GM21825 (cell line): ENCODE measurements at regions not wholly inside any gene's neighbourhood (a gene's known extent, or its start where the extent isn't known, plus 50 kb on each side); places are given as distances from the start of the nearest gene placed in this dataset.

Source experiments
- ATAC-seq: cut with Tn5 transposase; IDR thresholded peaks from one replicate; pipeline ENCODE4 v1.9.1; 2021; ENCODE audit warnings: mild to moderate bottlenecking, moderate library complexity; ENCODE audit not compliant: unreplicated experiment

GRCh38 chr11:129270446-129270845, 78.3 kb upstream of the ARHGAP32 start:
- ATAC-seq = no peak

GRCh38 chr11:129268371-129268770, 76.2 kb upstream of the ARHGAP32 start:
- no peak for ATAC-seq

- ATAC-seq = no peak
These were observed 75.6 kb upstream of the ARHGAP32 start for GRCh38 chr11:129267716-129268115.

GRCh38 chr11:129266536-129266935, 74.4 kb upstream of the ARHGAP32 start:
- ATAC-seq = no peak

GRCh38 chr11:129265125-129265788, 73.1 kb upstream of the ARHGAP32 start:
- no peak for ATAC-seq

DNA sequence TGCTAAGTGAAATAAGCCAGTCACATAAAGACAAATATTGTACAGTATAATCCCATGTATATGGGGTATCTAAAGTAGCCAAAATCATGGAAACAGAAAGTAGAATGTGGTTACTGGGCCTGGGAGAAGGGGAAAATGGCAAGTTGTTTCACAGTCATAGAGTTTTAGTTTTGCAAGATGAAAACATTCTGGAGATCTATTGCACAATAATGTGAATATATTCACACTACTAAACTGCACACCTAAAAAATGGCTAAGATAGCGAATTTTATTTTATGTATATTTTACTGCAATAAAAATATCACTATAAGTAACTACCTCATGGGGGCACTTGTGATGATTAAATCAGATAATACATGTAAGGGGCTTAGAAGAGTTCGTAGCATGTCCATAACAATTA, 72.0 kb upstream of the ARHGAP32 start:
- no peak for ATAC-seq

DNA sequence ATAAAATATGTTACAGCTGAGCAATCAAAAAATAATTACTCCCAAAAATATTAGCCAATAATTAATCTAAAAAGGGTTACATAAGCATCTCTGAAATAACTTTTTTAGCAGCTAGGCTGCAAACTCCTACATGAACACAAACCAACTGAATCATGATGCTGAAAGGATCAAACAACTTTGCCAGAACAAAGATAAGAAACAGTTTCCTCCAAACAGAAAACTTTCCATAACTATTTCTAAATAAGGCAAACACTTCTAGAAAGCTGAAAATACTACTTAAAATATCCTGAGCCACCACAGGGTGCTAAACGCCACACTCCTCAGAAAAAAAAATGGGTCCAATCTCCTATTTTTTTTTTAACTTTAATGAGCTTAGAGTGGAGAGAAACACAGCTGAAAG, 68.6 kb upstream of the ARHGAP32 start:
- no peak for ATAC-seq

DNA sequence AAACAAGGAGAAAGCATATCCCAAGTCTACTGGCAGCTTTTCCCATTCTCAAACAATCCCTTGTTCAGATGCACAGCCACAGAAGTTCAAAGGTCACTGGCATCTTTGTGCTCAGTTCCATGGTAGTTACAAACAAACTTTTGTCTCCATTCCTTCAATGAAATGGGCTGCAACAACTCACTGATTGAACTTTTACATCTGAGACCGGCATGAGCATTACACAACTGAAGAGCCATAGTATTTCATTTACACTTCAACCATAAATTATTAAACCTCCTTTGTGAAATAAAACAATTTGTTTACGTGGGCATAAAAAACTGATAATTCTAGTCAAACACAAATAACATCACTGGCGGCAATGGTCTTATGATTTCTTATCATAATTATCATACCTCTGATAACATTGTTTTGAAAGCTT, 67.8 kb upstream of the ARHGAP32 start:
- ATAC-seq = no peak

DNA sequence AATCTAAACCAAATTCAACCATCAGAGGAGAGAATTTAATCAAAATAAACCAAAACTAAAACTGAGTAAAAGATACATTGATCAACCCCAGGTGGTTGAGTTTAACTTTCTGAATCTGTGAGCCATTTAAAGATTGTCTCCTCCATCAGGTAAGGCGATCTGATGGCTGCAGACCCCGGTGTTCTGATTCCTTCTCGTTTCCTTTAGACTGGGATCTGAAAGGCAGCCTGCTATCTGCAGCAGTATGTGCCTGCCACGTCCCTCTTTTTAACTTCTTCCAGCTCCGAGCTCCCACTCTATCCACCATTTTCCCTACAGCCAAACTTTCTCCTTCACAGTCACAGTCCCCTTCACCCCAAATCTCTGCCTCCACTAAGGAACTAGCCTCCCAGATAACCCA, 66.1 kb upstream of the ARHGAP32 start:
- no peak for ATAC-seq

- ATAC-seq = no peak
These were observed 65.4 kb upstream of the ARHGAP32 start for GRCh38 chr11:129257512-129257911.

DNA sequence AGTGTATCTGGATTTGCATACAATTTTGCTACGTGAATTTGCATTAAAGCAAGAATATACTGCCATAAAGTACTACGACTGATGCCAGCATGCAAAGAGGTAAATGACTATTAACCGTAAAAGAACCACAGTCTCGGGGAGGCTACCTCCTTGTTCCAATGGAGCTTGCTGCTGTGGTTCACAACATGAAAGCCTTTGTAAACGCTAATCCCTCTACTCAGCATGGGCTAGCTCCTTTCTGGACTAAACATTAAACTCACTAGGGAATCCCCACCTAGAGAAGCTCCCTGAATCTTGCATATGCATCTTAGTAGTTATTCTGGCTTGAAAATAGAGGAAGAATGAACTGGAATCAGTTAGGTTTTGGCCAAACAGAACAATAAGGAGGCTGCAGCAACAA, 60.5 kb upstream of the ARHGAP32 start:
- ATAC-seq = no peak

DNA sequence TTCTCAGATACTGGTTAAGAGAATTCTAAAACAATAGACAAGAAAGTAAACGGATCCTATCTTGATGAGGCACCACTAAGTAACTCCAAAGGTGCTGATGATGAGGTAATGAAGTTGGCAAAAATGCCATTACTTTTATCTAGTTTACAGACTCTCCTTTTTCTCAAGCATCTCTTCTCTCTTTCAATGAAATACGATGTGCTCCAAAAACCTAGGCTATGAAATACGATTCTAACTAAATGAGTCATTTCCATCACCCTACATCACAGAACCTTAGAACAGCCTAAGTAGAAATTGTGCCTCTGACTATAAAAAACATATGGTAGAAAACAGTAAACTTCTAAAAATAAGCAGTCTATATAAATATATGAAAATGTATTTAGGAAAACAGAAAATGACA, 58.9 kb upstream of the ARHGAP32 start:
- ATAC-seq = no peak

DNA sequence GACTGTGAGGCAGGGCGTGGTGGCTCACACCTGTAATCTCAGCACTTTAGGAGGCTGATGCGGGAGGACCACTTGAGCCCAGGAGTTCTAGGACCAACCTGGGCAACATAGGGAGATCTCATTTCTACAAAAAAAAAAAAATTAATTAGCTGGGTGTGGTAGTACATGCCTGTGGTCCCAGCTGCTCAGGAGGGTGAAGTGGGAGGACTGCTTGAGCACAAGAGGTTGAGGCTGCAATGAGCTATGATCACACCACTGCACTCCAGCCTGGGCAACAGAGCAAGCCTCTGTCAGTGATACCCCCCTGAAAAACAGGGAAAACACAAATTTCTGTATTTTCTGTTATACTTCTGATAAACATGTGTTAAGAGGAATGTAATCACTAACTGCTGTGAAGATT, 57.8 kb upstream of the ARHGAP32 start:
- ATAC-seq = no peak

- no peak for ATAC-seq
These were observed 57.2 kb upstream of the ARHGAP32 start for GRCh38 chr11:129249351-129249750.

DNA sequence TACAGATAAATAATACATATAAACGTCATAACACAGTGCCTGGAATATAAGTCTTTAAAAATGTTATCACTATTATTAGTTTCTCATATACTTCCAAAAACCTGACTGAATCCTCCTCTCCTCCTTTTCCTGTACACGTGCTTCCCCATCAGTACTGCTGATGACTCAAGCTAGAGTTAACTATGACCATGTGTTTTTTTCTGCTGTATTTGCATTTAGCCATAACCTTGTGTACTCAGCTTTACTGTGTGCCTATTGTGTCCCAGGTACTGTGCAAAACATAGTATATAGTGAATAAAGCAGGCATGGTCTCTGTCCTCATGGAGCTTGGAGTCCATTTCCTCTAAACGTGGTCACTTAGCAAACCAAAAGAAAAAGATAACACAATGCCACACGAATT, 56.5 kb upstream of the ARHGAP32 start:
- ATAC-seq = no peak

- no peak for ATAC-seq
These were observed 55.0 kb upstream of the ARHGAP32 start for GRCh38 chr11:129247135-129247534.

DNA sequence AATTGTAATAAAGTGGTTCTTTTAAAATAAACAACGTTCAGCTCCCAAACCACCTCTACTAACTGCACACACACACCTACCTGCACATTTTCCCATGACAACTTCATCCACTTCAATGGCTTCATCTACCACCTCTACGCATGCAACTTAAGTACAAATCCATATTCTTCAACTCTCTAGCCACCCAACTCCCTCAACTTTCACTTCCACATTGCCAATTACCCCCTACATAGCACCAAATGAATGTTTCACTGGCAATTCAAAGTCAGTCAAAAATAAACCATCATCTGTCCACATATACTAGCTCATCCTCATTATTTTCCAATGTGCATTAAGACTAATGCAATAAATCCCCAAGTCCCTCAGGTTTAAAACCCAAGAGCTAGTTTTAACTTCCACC, 50.7 kb upstream of the ARHGAP32 start:
- no peak for ATAC-seq
